ENCODE measurements at regions not wholly inside any gene's neighbourhood (a gene's known extent, or its start where the extent isn't known, plus 50 kb on each side); places are given as distances from the start of the nearest gene placed in this dataset.

DNA sequence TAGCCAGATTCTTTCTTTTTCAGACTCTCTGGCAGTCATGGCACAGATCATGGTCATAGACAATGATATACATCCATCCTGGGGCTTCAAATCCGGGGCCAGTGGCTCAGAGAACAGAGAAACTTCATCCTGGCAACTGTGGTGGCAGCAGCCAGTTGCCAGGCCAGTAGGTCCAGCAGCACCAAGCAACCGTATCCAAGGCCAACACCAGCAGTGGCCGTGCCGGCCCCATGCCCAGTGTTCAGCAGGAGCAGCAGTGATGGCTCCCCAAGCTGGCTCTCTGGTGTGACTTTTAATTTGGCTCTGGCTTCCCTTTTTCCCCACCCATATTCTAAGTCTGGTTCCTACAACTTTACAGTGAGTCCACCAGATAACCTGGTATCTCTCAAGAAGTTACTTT is 300.5 kb downstream of the DEPDC1B start:
- TF ChIP-seq CTCF (IDR thresholded peaks at IDR 0.05): no peak
- intact Hi-C loops (cut with DNase I): no loop called here
- H3K9ac ChIP-seq (ENCODE audit: low read depth in 2 of 2, low read length in 2 of 2): no peak overlapping the region

DNA sequence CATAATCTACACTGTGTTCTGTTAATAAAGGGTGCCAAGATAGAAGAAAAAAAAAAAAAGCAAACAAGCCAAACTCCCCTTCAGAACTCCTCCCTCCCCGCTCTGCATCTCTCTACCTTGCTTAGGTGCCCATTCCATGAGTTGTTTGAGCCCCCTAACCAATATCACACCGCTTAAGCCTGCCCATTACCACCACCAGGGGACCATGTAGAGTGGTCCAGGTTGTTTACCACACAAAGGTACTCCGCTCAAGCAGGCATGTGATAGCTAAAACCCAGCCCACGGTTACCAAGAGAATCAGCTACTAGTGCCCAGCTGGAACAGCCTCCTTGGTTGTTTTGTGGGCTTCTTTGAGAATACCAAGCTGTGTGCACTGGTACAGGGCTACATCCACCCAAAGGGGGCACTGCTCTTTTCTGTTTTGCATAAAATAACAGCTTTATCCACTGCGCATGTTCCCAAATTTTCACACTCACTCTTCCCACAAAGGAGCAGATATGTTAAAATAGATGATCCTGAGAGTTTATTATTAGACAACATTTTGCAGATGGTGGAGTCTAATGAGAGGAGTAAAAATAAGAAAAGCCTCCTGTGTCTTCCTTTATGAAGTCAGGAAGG is 304.1 kb downstream of the DEPDC1B start:
- H3K4me1 ChIP-seq: no peaks in the 10 kb centered on the region
- TF ChIP-seq CTCF (IDR thresholded peaks at IDR 0.05): no peak
- no peaks in the 10 kb centered on the region for H3K9me3 ChIP-seq
- intact Hi-C loops (cut with DNase I): no loop called here
- H3K27me3 ChIP-seq: no peaks in the 10 kb centered on the region
- H3K9ac ChIP-seq (ENCODE audit: low read depth in 2 of 2, low read length in 2 of 2): no peak overlapping the region
- DNase-seq: no peak
- H3K36me3 ChIP-seq: no peaks in the 10 kb centered on the region
- H3K4me3 ChIP-seq: no peak overlapping the region
- H3K27ac ChIP-seq: no peak overlapping the region

More for the DNA sequence above, 300.5 kb downstream of the DEPDC1B start:
- H3K9me3 ChIP-seq: no peaks in the 10 kb centered on the region
- no peak overlapping the region for H3K4me3 ChIP-seq
- H3K27ac ChIP-seq: no peak overlapping the region
- no peaks in the 10 kb centered on the region for H3K27me3 ChIP-seq
- no peaks in the 10 kb centered on the region for H3K4me1 ChIP-seq
- no peaks in the 10 kb centered on the region for H3K36me3 ChIP-seq
- DNase-seq: no peak

- no peak overlapping the region for H3K4me3 ChIP-seq
- no peaks in the 10 kb centered on the region for H3K36me3 ChIP-seq
- intact Hi-C loops (cut with DNase I): no loop called here
- H3K4me1 ChIP-seq: no peaks in the 10 kb centered on the region
- no peaks in the 10 kb centered on the region for H3K9me3 ChIP-seq
- H3K9ac ChIP-seq (ENCODE audit: low read depth in 2 of 2, low read length in 2 of 2): no peak overlapping the region
- H3K27me3 ChIP-seq: no peaks in the 10 kb centered on the region
- DNase-seq: no peak
- no peak overlapping the region for H3K27ac ChIP-seq
- TF ChIP-seq CTCF (IDR thresholded peaks at IDR 0.05): no peak
Observed at GRCh38 chr5:60387051-60387440, 312.9 kb downstream of the DEPDC1B start.

GRCh38 chr5:60386436-60387050 is 313.4 kb downstream of the DEPDC1B start:
- H3K4me1 ChIP-seq: no peaks in the 10 kb centered on the region
- no peaks in the 10 kb centered on the region for H3K36me3 ChIP-seq
- DNase-seq: no peak
- no peaks in the 10 kb centered on the region for H3K9me3 ChIP-seq
- TF ChIP-seq CTCF (IDR thresholded peaks at IDR 0.05): no peak
- no peaks in the 10 kb centered on the region for H3K27me3 ChIP-seq
- no peak overlapping the region for H3K27ac ChIP-seq
- H3K4me3 ChIP-seq: no peak overlapping the region
- intact Hi-C loops (cut with DNase I): no loop called here
- no peak overlapping the region for H3K9ac ChIP-seq (ENCODE audit: low read depth in 2 of 2, low read length in 2 of 2)

GRCh38 chr5:60382716-60383115 is 317.2 kb downstream of the DEPDC1B start:
- Histone ChIP-seq H3K9me3 (no peaks in the 10 kb centered on the region), H3K9ac (ENCODE audit: low read depth in 2 of 2, low read length in 2 of 2) (no peak overlapping the region), H3K4me1 (no peaks in the 10 kb centered on the region), H3K27me3 (no peaks in the 10 kb centered on the region), H3K27ac (no peak overlapping the region), H3K4me3 (no peak overlapping the region), H3K36me3 (no peaks in the 10 kb centered on the region)
- intact Hi-C loops (cut with DNase I): loop anchor here (5.0 kb wide), 1 partner anchor 570 kb away; no protein-coding TSS in a partner anchor
- DNase-seq: no peak
- no peak for TF ChIP-seq CTCF (IDR thresholded peaks at IDR 0.05)

Data from colonic mucosa (tissue), 4 donors.